ENCODE measurements at regions not wholly inside any gene's neighbourhood (a gene's known extent, or its start where the extent isn't known, plus 50 kb on each side); places are given as distances from the start of the nearest gene placed in this dataset.

- TF ChIP-seq, protein P1, sequence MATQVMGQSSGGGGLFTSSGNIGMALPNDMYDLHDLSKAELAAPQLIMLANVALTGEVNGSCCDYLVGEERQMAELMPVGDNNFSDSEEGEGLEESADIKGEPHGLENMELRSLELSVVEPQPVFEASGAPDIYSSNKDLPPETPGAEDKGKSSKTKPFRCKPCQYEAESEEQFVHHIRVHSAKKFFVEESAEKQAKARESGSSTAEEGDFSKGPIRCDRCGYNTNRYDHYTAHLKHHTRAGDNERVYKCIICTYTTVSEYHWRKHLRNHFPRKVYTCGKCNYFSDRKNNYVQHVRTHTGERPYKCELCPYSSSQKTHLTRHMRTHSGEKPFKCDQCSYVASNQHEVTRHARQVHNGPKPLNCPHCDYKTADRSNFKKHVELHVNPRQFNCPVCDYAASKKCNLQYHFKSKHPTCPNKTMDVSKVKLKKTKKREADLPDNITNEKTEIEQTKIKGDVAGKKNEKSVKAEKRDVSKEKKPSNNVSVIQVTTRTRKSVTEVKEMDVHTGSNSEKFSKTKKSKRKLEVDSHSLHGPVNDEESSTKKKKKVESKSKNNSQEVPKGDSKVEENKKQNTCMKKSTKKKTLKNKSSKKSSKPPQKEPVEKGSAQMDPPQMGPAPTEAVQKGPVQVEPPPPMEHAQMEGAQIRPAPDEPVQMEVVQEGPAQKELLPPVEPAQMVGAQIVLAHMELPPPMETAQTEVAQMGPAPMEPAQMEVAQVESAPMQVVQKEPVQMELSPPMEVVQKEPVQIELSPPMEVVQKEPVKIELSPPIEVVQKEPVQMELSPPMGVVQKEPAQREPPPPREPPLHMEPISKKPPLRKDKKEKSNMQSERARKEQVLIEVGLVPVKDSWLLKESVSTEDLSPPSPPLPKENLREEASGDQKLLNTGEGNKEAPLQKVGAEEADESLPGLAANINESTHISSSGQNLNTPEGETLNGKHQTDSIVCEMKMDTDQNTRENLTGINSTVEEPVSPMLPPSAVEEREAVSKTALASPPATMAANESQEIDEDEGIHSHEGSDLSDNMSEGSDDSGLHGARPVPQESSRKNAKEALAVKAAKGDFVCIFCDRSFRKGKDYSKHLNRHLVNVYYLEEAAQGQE (IDR thresholded peaks at IDR 0.05; ENCODE audit: low read depth), result no peak
- no peak for TF ChIP-seq POLR2A (IDR thresholded peaks at IDR 0.05; ENCODE audit: borderline replicate concordance, extremely low read depth, insufficient read depth, insufficient read length)
Observed at GRCh38 chr4:38343608-38344007, 320.4 kb upstream of the KLF3 start (continued).

- DNase-seq (ENCODE audit: low read depth, low spot score) (no peak), ATAC-seq (no peak)
- Histone ChIP-seq H3K4me3 (replicated peaks in 1 of 2; ENCODE audit: low read depth in 1 of 2, low read length in 2 of 2) (no peak overlapping the region), H4K20me1 (ENCODE audit: insufficient read depth) (no peaks in the 10 kb centered on the region), H3K27ac (ENCODE audit: low read depth, low read length) (no peak overlapping the region), H2AFZ (ENCODE audit: low read depth, low read length, poor library complexity, severe bottlenecking) (no peak overlapping the region), H3K4me1 (ENCODE audit: control insufficient read depth in 1 of 2, insufficient read depth in 2 of 2, low read length in 2 of 2) (no peaks in the 10 kb centered on the region), H3K9me2 (ENCODE audit: insufficient read depth) (no peaks in the 10 kb centered on the region), H3K27me3 (ENCODE audit: insufficient read depth, low read length) (no peaks in the 10 kb centered on the region), H3K4me2 (ENCODE audit: low read length) (no peak overlapping the region), H3K9me3 (ENCODE audit: control insufficient read depth in 1 of 2, insufficient read depth in 1 of 2, low read depth in 1 of 2, low read length in 2 of 2) (peaks cover 0 to 2% of the 10 kb centered on the region in 2 experiments; a peak in 1 of 4 replicates), H3K9ac (ENCODE audit: low read length) (no peak overlapping the region), H3K36me3 (ENCODE audit: control insufficient read depth in 1 of 2, insufficient read depth in 2 of 2, low read length in 2 of 2) (no peaks in the 10 kb centered on the region), H3K79me2 (ENCODE audit: insufficient read depth, low read length) (no peaks in the 10 kb centered on the region)
- POLR2A ChIA-PET, result no interaction called here
- RAD21 ChIA-PET (ENCODE audit: low non-redundant PET in 1 of 2, low total read pairs in 2 of 2, uncharacterized antibody in 2 of 2, unreplicated experiment in 2 of 2), result no interaction called here
- intact Hi-C loops (cut with micrococcal nuclease), result no loop called here
- CTCF ChIA-PET, result no interaction called here
- BruUV-seq (replicated peaks), result no TSS peak
- TF ChIP-seq SIN3A (IDR thresholded peaks at IDR 0.05; ENCODE audit: low read depth), result no peak
- no peak for TF ChIP-seq POLR2AphosphoS5 (IDR thresholded peaks at IDR 0.05; ENCODE audit: low read depth, low read length)
- no peak for TF ChIP-seq CTCF (IDR thresholded peaks at IDR 0.05 in 2 of 3, conservative IDR thresholded peaks at IDR 0.05 in 1 of 3; ENCODE audit: borderline replicate concordance in 1 of 3, insufficient read depth in 1 of 3, low read depth in 2 of 3, low read length in 2 of 3)
- TF ChIP-seq, protein P2, sequence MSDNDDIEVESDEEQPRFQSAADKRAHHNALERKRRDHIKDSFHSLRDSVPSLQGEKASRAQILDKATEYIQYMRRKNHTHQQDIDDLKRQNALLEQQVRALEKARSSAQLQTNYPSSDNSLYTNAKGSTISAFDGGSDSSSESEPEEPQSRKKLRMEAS (IDR thresholded peaks at IDR 0.05), result no peak
- TF ChIP-seq EZH2 (IDR thresholded peaks at IDR 0.05), result no peak
- TF ChIP-seq TCF7L2 (IDR thresholded peaks at IDR 0.05; ENCODE audit: borderline replicate concordance, extremely low read depth, insufficient read depth, insufficient read length), result no peak
- TF ChIP-seq, protein P1 (IDR thresholded peaks at IDR 0.05; ENCODE audit: low read depth), result no peak
- no peak for TF ChIP-seq ZBTB33 (IDR thresholded peaks at IDR 0.05; ENCODE audit: extremely low read depth, insufficient replicate concordance, low read length)
- TF ChIP-seq CEBPB (IDR thresholded peaks at IDR 0.05; ENCODE audit: low read depth), result no peak
- TF ChIP-seq RAD21 (IDR thresholded peaks at IDR 0.05; ENCODE audit: low read depth), result no peak
- no peak for TF ChIP-seq SP1 (IDR thresholded peaks at IDR 0.05; ENCODE audit: low read depth)
- TF ChIP-seq ELF1 (IDR thresholded peaks at IDR 0.05; ENCODE audit: borderline replicate concordance, low read depth), result no peak
- no peak for TF ChIP-seq POLR2A (IDR thresholded peaks at IDR 0.05; ENCODE audit: borderline replicate concordance, extremely low read depth, insufficient read depth, insufficient read length)
Observed at GRCh38 chr4:38344929-38345328, 319.1 kb upstream of the KLF3 start.
